Neural progenitor cell (in vitro differentiated cells): ENCODE measurements at regions not wholly inside any gene's neighbourhood (a gene's known extent, or its start where the extent isn't known, plus 50 kb on each side); places are given as distances from the start of the nearest gene placed in this dataset.
"Not testable (repeated sequence)": the region's sequence is repeated elsewhere in the genome, so short reads cannot be mapped to it uniquely, and the experiment has no call there.

Experiments
- DNase-seq: peaks from one replicate; pipeline ENCODE4 v3.0.0-alpha.2; 2016; ENCODE audit warnings: low spot score
- H2AFZ ChIP-seq: fragments of 200-600 bp; sonication (generic); replicated peaks from 2 replicates; pipeline ENCODE4 v1.6.1; 2016; ENCODE audit warnings: antibody characterized with exemption
- H3F3A ChIP-seq: fragments of 200-600 bp; sonication (generic); 2 replicates; pipeline ENCODE4 v1.6.1; 2016; ENCODE audit warnings: antibody characterized with exemption, low read depth
- H3K27ac ChIP-seq: fragments of 200-600 bp; sonication (generic); 2 replicates; pipeline ENCODE4 v1.5.1; 2016; ENCODE audit warnings: mild to moderate bottlenecking
- H3K27me3 ChIP-seq: fragments of 200-600 bp; sonication (generic); 2 replicates; pipeline ENCODE4 v1.6.1; 2016; ENCODE audit warnings: mild to moderate bottlenecking, moderate library complexity
- H3K36me3 ChIP-seq: fragments of 200-600 bp; sonication (generic); 2 replicates; pipeline ENCODE4 v1.5.1; 2016
- H3K4me1 ChIP-seq: fragments of 200-600 bp; sonication (generic); 2 replicates; pipeline ENCODE4 v1.6.1; 2016; ENCODE audit warnings: mixed run types
- H3K4me2 ChIP-seq: fragments of 200-600 bp; sonication (generic); 2 replicates; pipeline ENCODE4 v1.6.1; 2016
- H3K4me3 ChIP-seq: fragments of 200-600 bp; sonication (generic); 2 replicates; pipeline ENCODE4 v1.5.1; 2016
- H3K79me2 ChIP-seq: fragments of 200-600 bp; sonication (generic); 2 replicates; pipeline ENCODE4 v1.6.1; 2016; ENCODE audit warnings: low read depth
- H3K9ac ChIP-seq: fragments of 200-600 bp; sonication (generic); 2 replicates; pipeline ENCODE4 v1.6.1; 2016
- H3K9me3 ChIP-seq: fragments of 200-600 bp; sonication (generic); 2 replicates; pipeline ENCODE4 v1.5.1; 2016; ENCODE audit warnings: low read depth
- H4K20me1 ChIP-seq: fragments of 200-600 bp; sonication (generic); 2 replicates; pipeline ENCODE4 v1.6.1; 2016; ENCODE audit warnings: low read depth
- H3K27ac Mint-ChIP-seq: 3 replicates; pipeline ENCODE4 v1.8.0; 2021; ENCODE audit warnings: mixed read lengths
- H3K27me3 Mint-ChIP-seq: 2 replicates; pipeline ENCODE4 v1.8.0; 2022; ENCODE audit warnings: low read depth, mild to moderate bottlenecking, inconsistent platforms, moderate library complexity, mixed read lengths; ENCODE audit not compliant: insufficient read depth
- H3K36me3 Mint-ChIP-seq: 3 replicates; pipeline ENCODE4 v1.8.0; 2021; ENCODE audit warnings: mixed read lengths
- H3K4me1 Mint-ChIP-seq: 3 replicates; pipeline ENCODE4 v1.8.0; 2021; ENCODE audit warnings: mixed read lengths
- H3K4me3 Mint-ChIP-seq: 3 replicates; pipeline ENCODE4 v1.8.0; 2021; ENCODE audit warnings: mild to moderate bottlenecking, moderate library complexity, mixed read lengths
- H3K9me3 Mint-ChIP-seq: 3 replicates; pipeline ENCODE4 v1.8.0; 2020; ENCODE audit warnings: mixed read lengths
- EZH2 ChIP-seq: fragments of 200-600 bp; sonication (generic); IDR thresholded peaks from 2 replicates; pipeline ENCODE4 v1.6.1; 2017; ENCODE audit warnings: antibody characterized with exemption, mild to moderate bottlenecking, moderate library complexity
- EZH2phosphoT487 ChIP-seq: fragments of 200-600 bp; sonication (generic); IDR thresholded peaks from 2 replicates; pipeline ENCODE4 v1.6.1; 2017; ENCODE audit warnings: antibody characterized with exemption
- TF ChIP-seq, protein P1 (sequence below): fragments of 200-600 bp; sonication (generic); IDR thresholded peaks from 2 replicates; pipeline ENCODE4 v1.5.1; 2017; ENCODE audit warnings: antibody characterized with exemption, mild to moderate bottlenecking

DNA sequence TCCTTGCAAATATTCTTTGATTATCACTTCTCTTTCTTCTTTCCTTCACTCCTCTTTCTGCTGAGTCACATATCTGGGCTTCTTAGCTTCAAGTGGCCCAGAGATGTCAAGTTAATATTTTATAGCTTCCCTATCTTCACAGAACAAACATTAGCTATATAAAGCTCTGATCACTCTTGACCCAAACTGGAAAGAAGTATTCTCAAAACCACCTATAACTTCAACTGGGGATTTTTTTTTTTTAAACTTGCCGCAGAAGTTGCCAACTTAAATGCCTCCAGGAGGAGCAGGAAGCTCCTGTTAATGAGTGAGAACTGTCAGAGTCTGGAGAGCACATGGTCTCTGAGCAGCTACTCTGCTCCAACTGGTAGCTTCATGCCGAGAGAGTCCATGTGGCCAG is 233.3 kb upstream of the EDNRA start:
- H3K4me1 ChIP-seq = no peaks in the 10 kb centered on the region
- no peaks in the 10 kb centered on the region for H3K79me2 ChIP-seq
- no peak overlapping the region for H3K4me3 ChIP-seq
- H3K4me2 ChIP-seq = no peak overlapping the region
- H3K4me3 Mint-ChIP-seq = no peak overlapping the region
- H3K27me3 ChIP-seq = no peaks in the 10 kb centered on the region
- no peak overlapping the region for H3K9ac ChIP-seq
- H3F3A ChIP-seq = no peaks in the 10 kb centered on the region
- no peak overlapping the region for H2AFZ ChIP-seq
- no peaks in the 10 kb centered on the region for H3K27me3 Mint-ChIP-seq
- no peaks in the 10 kb centered on the region for H3K9me3 ChIP-seq
- TF ChIP-seq EZH2phosphoT487 (no peak), EZH2 (no peak)
- H3K27ac Mint-ChIP-seq = no peak overlapping the region
- H3K9me3 Mint-ChIP-seq = no peaks in the 10 kb centered on the region
- no peaks in the 10 kb centered on the region for H3K36me3 ChIP-seq
- DNase-seq = no peak
- no peaks in the 10 kb centered on the region for H4K20me1 ChIP-seq
- no peaks in the 10 kb centered on the region for H3K36me3 Mint-ChIP-seq
- H3K27ac ChIP-seq = no peak overlapping the region
- H3K4me1 Mint-ChIP-seq = peaks cover 4% of the 10 kb centered on the region

DNA sequence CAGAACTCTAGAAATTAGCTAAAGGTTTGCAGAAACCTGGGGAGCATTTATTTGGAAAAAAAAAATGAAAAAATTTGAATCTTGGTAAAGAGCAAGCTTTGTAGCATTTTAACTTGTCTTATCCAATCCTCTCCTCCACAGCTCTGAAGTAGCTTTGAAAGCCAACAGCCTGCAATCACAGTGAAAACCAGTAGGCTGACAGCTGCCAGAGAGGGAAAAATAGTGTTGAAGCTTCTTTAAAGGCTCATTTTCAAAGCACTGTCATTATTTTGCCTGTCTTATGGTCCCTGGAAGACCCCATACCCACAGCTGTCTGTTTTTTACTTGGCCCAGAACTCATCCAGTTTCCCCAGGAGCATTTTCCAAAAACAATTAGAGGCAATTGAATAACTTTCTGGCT is 230.8 kb upstream of the EDNRA start:
- H3K9ac ChIP-seq = no peak overlapping the region
- DNase-seq = no peak
- Mint-ChIP-seq H3K4me3 (no peak overlapping the region), H3K9me3 (peaks cover 7% of the 10 kb centered on the region), H3K4me1 (peaks cover 4% of the 10 kb centered on the region), H3K27ac (no peak overlapping the region), H3K27me3 (no peaks in the 10 kb centered on the region), H3K36me3 (no peaks in the 10 kb centered on the region)
- H3K27me3 ChIP-seq = no peaks in the 10 kb centered on the region
- no peak overlapping the region for H3K4me2 ChIP-seq
- no peak overlapping the region for H3K4me3 ChIP-seq
- no peaks in the 10 kb centered on the region for H4K20me1 ChIP-seq
- no peaks in the 10 kb centered on the region for H3K79me2 ChIP-seq
- H3K4me1 ChIP-seq = no peaks in the 10 kb centered on the region
- H3K9me3 ChIP-seq = no peaks in the 10 kb centered on the region
- H3K27ac ChIP-seq = no peak overlapping the region
- TF ChIP-seq EZH2 = no peak
- TF ChIP-seq EZH2phosphoT487 = no peak
- TF ChIP-seq, protein P1, sequence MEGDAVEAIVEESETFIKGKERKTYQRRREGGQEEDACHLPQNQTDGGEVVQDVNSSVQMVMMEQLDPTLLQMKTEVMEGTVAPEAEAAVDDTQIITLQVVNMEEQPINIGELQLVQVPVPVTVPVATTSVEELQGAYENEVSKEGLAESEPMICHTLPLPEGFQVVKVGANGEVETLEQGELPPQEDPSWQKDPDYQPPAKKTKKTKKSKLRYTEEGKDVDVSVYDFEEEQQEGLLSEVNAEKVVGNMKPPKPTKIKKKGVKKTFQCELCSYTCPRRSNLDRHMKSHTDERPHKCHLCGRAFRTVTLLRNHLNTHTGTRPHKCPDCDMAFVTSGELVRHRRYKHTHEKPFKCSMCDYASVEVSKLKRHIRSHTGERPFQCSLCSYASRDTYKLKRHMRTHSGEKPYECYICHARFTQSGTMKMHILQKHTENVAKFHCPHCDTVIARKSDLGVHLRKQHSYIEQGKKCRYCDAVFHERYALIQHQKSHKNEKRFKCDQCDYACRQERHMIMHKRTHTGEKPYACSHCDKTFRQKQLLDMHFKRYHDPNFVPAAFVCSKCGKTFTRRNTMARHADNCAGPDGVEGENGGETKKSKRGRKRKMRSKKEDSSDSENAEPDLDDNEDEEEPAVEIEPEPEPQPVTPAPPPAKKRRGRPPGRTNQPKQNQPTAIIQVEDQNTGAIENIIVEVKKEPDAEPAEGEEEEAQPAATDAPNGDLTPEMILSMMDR = no peak
- no peak overlapping the region for H2AFZ ChIP-seq
- no peaks in the 10 kb centered on the region for H3F3A ChIP-seq
- H3K36me3 ChIP-seq = no peaks in the 10 kb centered on the region

DNA sequence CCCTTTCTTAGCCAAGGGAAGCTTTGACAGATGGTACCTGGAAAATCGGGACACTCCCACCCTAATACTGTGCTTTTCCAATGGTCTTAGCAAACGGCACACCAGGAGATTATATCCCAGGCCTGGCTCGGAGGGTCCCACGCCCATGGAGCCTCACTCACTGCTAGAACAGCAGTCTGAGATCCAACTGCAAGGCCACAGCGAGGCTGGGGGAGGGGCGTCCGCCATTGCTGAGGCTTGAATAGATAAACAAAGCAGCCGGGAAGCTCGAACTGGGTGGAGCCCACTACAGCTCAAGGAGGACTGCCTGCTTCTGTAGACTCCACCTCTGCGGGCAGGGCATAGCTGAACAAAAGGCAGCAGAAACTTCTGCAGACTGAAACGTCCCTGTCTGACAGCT is 225.6 kb upstream of the EDNRA start:
- H3K27me3 Mint-ChIP-seq, DNase-seq, H3K4me1 ChIP-seq, H3K4me3 Mint-ChIP-seq, H3K4me2 ChIP-seq, H3K4me1 Mint-ChIP-seq, H3K36me3 ChIP-seq, H3K27ac Mint-ChIP-seq, H3K36me3 Mint-ChIP-seq, H3K9ac ChIP-seq, H3K27me3 ChIP-seq, H3F3A ChIP-seq, H3K9me3 Mint-ChIP-seq, H3K27ac ChIP-seq, H4K20me1 ChIP-seq, H3K79me2 ChIP-seq, H3K4me3 ChIP-seq, H3K9me3 ChIP-seq, H2AFZ ChIP-seq: not testable (repeated sequence)

DNA sequence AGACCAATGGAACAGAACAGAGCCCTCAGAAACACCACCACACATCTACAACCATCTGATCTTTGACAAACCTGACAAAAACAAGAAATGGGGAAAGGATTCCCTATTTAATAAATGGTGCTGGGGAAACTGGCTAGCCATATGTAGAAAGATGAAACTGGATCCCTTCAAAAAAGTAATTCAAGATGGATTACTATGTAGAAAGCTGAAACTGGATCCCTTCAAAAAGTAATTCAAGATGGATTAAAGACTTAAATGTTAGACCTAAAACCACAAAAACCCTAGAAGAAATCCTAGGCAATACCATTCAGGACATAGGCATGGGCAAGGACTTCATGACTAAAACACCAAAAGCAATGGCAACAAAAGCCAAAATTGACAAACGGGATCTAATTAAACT is 221.6 kb upstream of the EDNRA start:
- not testable (repeated sequence) for H4K20me1 ChIP-seq, H3K27me3 ChIP-seq, H3K4me3 ChIP-seq, H3K4me1 Mint-ChIP-seq, H3K4me1 ChIP-seq, H3K36me3 ChIP-seq, H3K9me3 ChIP-seq, H3K9me3 Mint-ChIP-seq, H3K27me3 Mint-ChIP-seq, H3K4me3 Mint-ChIP-seq, H3K36me3 Mint-ChIP-seq, H3K9ac ChIP-seq, H3K79me2 ChIP-seq, H3K4me2 ChIP-seq, H2AFZ ChIP-seq, H3F3A ChIP-seq, H3K27ac Mint-ChIP-seq, DNase-seq, H3K27ac ChIP-seq

DNA sequence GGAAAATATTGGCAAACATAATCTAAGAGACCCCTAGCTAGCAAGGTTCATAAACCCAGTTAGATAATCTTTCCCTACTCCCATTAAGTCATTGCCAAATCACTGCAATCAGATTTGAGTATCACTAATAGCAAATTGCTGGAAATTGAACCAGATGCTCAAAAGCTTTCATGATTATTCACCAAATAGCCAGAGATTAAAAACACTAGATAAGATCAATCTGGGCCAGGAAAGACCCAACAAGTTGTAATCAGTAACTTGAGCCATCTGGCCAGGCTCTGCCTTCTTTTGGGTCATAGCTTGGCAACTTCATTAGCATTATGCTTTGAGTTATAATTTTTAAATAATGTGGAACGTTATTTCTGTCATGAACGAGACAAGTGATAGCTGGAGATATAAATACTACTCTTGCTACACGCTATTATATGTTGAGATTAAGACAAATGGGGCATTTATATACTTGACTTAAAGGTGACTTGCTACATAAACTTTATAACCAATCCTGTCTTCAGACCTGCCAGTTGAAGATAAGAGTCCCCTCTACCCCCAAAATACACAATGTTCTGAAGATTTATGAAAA is 196.6 kb upstream of the EDNRA start:
- no peak overlapping the region for H3K4me3 ChIP-seq
- no peak for TF ChIP-seq EZH2phosphoT487
- TF ChIP-seq EZH2 = no peak
- TF ChIP-seq, protein P1 = no peak
- H3K4me2 ChIP-seq = no peak overlapping the region
- H3K27me3 Mint-ChIP-seq = peaks cover 3% of the 10 kb centered on the region
- no peak for DNase-seq
- H3K9me3 ChIP-seq = peaks cover 4% of the 10 kb centered on the region
- H2AFZ ChIP-seq = no peak overlapping the region
- H3K79me2 ChIP-seq = no peaks in the 10 kb centered on the region
- no peaks in the 10 kb centered on the region for H4K20me1 ChIP-seq
- no peaks in the 10 kb centered on the region for H3K27me3 ChIP-seq
- H3F3A ChIP-seq = no peaks in the 10 kb centered on the region
- H3K4me1 ChIP-seq = no peaks in the 10 kb centered on the region
- no peak overlapping the region for H3K4me3 Mint-ChIP-seq
- no peaks in the 10 kb centered on the region for H3K36me3 Mint-ChIP-seq
- no peak overlapping the region for H3K27ac Mint-ChIP-seq
- H3K27ac ChIP-seq = no peak overlapping the region
- H3K9me3 Mint-ChIP-seq = peaks cover 3% of the 10 kb centered on the region
- H3K4me1 Mint-ChIP-seq = peaks cover 4% of the 10 kb centered on the region
- no peaks in the 10 kb centered on the region for H3K36me3 ChIP-seq
- H3K9ac ChIP-seq = no peak overlapping the region
